Fibroblast of the aortic adventitia (primary cell): ENCODE measurements at regions not wholly inside any gene's neighbourhood (a gene's known extent, or its start where the extent isn't known, plus 50 kb on each side); places are given as distances from the start of the nearest gene placed in this dataset.

Experiments used
- DNase-seq: peaks from one replicate; pipeline ENCODE4 v3.0.0-alpha.2; 2010; ENCODE audit warnings: low read depth
- H3K4me3 ChIP-seq: 2 replicates; pipeline ENCODE4 v1.5.1; 2011; ENCODE audit warnings: low read depth, mild to moderate bottlenecking, control low read depth, low read length, moderate library complexity
- CTCF ChIP-seq: IDR thresholded peaks from 2 replicates; pipeline ENCODE4 v1.5.1; 2011; ENCODE audit warnings: mild to moderate bottlenecking, low read length, control low read depth, inconsistent platforms; ENCODE audit not compliant: insufficient read depth
- small RNA-seq: library from RNA; depleted of rRNA; stranded (forward); fragments of <200 nt; gene quantifications from one replicate; pipeline ENCODE3, GENCODE V24; 2012

- no peak for TF ChIP-seq CTCF
- H3K4me3 ChIP-seq, result no peak overlapping the region
- no peak for DNase-seq
Measured at GRCh38 chr1:90092441-90092840, 97.5 kb downstream of the ZNF326 start.

Small RNAs in the stretch of these regions (small RNA-seq; reads per million reads assigned to genes)
- 0.57 reads per million for gene RNU6-695P
